ENCODE measurements at regions not wholly inside any gene's neighbourhood (a gene's known extent, or its start where the extent isn't known, plus 50 kb on each side); places are given as distances from the start of the nearest gene placed in this dataset.

- no peak for DNase-seq (ENCODE audit: low read depth, low spot score)
Measured at GRCh38 chr18:60663060-60663989, 290.8 kb upstream of the MC4R start.

- no peak for DNase-seq (ENCODE audit: low read depth, low spot score)
Measured at GRCh38 chr18:60664736-60665135, 292.2 kb upstream of the MC4R start.

- no peak for DNase-seq (ENCODE audit: low read depth, low spot score)
Measured at GRCh38 chr18:60667016-60667415, 294.4 kb upstream of the MC4R start.

DNA sequence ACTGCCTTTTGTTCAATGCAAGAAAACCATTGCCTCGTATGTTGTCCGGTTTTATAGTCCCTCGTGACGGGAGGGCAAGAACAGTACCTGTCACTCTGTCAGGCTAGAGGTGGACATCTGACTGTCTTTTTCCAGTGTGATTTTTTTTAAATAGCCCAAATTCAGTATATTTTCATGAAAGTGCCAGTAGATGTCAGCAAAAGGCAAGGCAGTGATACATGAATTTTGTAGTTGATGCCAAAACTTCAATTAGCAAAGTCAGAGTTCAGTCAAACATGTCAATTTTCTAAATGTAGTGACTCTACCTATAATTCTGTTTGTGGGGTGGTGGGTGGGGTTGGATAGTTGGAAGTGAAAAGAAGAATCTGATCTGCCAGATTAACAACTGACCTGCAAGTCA, 296.0 kb upstream of the MC4R start:
- no peak for DNase-seq (ENCODE audit: low read depth, low spot score)

GRCh38 chr18:60669938-60670337, 297.4 kb upstream of the MC4R start:
- DNase-seq (ENCODE audit: low read depth, low spot score): no peak

GRCh38 chr18:60671021-60671420, 298.4 kb upstream of the MC4R start:
- DNase-seq (ENCODE audit: low read depth, low spot score): no peak

DNA sequence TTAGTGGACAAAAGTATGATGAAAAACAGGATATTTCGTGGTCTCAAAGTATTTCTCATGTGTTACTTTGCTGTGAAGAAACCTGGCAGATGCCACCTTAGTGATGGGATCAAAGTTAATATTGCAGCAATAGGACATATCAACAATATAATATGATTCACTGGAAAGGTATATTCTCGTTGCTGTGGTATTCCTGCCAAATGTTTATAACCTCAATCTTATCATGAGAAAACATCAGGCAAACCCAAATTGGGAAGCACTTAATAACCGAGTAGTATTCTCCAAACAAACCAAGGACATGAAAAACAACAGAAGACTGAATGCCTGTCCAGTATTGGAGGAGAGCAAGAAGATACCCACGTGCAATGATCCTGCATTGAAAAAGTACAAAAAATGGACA, 302.6 kb upstream of the MC4R start:
- no peak for DNase-seq (ENCODE audit: low read depth, low spot score)

DNA sequence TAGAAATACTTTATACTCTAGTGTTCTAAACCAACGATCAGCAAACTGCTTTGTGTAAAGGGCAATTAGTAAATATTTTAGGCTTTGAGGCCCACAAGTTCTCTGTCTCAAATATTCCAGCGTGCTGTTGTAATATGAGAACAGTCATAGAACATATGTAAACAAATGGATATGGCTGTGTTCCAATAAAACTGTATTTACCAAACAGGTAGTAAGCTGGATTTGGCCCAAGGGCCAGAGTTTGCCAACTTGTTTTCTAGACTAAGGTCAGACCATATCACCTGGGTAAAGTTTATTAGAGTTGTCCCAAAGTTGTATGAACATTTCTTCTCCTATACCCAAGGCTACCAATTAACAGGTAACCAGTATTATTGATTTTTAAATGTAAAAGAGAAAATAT, 303.2 kb upstream of the MC4R start:
- DNase-seq (ENCODE audit: low read depth, low spot score): no peak

DNA sequence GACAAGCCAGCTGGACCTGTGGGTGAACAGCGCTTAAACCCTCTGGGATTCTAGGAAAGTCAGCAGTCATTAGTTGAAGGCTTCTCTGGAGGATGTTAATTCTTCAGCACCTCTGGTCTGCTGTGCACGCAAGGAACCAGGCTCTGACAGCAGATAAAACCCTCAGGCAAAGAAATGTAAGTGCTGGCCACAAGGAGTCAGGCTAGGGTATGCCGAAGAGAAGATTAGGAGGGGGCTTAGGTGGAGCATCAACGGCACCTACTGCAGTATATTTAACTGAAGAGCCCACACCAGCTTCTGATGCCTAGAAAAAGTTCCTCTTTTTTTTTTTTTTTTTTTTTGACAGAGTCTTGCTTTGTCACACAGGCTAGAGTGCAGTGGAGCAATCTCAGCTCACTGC, 304.2 kb upstream of the MC4R start:
- no peak for DNase-seq (ENCODE audit: low read depth, low spot score)

DNA sequence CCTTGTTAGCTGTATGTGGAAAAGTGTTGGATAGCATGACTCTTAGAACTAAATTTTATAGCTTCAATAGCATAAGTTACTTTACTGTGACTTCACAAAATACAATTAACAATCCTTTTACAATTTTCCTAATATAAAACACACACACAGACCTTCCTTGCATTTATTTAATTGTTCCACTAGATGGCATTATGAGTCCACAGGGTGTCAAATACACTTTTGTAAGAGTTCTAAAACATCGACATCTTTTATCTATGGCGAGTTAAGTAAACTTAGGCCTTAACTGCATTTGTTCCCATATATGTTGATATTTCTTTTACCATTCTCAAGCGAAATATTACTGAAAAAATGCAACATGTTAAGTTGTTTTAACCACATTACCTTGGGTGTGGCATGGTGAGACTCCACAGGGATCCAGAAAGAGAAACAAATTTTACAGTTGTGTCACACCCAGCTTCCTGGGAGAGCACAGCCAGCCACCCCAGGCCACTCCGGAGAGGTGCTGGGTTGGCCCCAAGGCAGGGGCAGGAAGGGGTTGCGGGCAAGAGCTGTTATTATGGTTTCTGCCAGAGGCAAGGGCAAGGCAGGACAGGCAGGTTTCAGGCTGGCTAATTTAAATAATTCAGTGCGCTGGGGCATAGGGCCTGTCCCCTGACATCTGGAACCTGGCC, 312.4 kb upstream of the MC4R start:
- no peak for DNase-seq (ENCODE audit: low read depth, low spot score)

DNA sequence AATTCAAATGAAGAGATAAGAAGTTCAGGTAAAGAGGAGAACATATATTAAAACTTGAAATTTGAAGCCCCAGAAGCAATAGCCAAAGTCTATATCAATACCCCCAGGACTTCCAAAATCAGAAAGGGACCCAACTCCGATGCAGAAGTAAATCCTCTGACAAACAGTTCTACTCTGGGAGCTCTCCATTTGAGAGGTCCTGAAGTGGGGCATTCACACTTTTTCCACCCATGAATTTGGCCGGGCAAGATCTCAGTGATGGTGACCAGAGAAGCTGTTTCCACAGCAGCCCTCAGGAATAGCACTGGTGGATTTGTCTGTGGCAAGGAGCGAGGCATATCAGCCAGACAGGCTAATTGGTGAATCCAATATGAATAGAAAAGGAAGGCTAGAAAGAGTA, 313.6 kb upstream of the MC4R start:
- DNase-seq (ENCODE audit: low read depth, low spot score): no peak

DNA sequence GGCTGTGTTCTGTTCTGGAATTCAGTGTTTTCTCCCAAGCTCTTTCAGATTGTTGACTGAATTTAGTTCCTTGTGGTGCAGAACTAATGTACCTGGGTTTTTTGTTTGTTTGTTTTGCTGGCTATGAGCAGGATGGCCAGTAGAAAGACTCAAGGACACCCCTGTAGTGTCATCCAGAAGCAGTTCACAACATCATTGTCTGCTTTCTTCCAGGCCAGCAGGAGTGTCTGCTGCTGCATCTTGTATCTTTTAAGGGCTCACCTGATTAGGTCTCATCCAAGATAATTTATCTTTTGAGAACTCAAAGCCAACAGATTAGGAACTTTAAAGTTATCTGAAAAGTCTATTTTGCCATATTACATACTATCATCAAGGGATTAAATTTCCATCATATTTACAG, 318.5 kb upstream of the MC4R start:
- DNase-seq (ENCODE audit: low read depth, low spot score): no peak

DNA sequence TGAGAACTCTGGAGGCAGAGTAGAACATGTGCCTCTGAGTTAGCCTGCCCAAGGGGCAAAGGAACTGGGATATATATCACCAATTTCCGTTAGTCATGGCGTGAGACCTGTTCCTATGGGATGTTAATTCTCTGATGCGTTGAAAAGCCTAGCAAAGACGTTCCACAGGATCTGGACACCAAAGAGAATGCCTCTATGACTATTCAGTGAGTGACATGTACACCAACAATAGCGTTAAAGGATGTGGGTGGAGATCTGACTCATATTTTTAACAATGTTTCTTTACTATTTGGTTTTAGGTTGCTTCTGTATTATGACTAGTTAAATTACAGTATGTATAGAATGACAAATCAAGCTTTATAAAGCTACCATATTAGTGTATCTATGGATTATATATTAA, 320.9 kb upstream of the MC4R start:
- no peak for DNase-seq (ENCODE audit: low read depth, low spot score)

DNA sequence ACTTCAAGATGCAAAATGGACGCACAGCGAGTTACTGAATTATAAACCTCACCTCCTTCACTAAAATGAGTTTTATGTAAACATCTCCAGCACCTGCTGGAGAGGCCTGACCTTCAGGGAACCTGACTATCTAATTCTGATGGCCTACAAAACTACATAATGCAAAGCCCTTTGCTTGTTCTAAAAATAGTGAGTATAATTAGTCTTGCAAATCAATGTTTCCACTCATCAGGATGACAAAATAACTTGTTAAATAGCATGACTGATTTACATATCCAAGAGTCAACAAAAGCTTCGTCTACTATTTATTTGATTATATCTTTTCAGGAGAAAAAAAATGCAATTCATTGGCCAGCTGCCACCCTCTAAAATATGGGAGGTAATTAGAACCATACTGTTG, 326.3 kb upstream of the MC4R start:
- no peak for DNase-seq (ENCODE audit: low read depth, low spot score)

DNA sequence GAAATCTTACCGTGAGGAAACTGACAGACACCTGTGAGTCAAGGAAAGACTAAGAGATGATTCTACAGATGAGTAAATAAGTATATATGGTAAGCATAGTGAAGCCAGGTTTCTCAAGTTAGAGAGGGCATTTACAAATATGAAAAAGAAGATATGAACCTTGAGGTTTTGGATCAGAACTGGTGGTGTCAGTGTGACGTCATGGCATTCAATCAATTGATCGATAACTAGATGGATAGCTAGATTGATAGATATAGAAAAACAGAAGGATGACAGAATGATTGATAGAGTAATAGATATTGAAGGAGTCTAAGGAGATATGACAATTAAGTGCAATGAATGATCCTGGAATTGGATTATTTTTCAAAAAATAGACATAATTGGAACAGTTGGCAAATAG, 350.2 kb upstream of the MC4R start:
- no peak for DNase-seq (ENCODE audit: low read depth, low spot score)

GRCh38 chr18:60732143-60732542, 359.6 kb upstream of the MC4R start:
- DNase-seq (ENCODE audit: low read depth, low spot score): no peak

DNA sequence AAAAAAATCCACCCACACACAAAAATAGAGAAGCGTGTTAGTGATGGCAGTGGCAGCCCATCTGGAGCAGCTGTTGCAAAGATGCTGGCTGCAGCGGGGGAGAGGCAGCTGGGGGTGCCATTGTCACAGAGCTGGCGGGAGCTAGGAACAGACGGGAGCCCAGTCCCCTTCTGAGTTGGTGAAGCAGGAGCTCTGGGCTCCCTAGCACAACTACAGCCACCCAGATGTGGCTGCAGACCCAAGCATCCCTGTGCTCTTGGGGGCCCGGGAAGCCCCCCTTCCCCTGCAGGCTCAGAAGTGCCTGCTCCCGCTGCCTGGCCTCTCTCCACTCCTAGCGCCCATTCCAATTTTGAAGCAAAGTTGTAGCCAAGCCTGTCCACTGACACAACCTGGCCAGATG, 366.6 kb upstream of the MC4R start:
- no peak for DNase-seq (ENCODE audit: low read depth, low spot score)

DNA sequence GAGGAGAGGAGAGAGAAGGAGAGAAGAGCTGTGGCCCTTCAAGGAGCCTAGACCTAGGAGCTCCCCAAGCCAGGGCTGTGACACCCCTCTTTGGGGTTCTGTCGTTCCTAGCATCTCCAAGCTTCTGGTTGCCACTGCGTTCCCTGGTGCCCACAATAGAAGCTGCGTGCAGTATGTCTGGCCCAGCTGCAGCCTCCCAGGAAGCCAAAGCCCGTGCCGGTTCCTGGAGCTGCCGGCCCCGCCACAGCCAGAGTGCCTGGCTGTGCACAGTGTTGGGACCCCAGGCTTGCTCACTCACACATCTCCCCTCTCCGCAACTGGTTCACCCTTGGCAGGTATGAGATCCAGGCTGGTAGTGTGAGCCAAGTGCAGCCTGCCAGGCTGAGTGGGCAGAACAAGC, 367.7 kb upstream of the MC4R start:
- no peak for DNase-seq (ENCODE audit: low read depth, low spot score)

- DNase-seq (ENCODE audit: low read depth, low spot score): no peak
Measured at GRCh38 chr18:60746491-60746890, 373.9 kb upstream of the MC4R start.

GRCh38 chr18:60746919-60747318, 374.3 kb upstream of the MC4R start:
- DNase-seq (ENCODE audit: low read depth, low spot score): no peak

- DNase-seq (ENCODE audit: low read depth, low spot score): no peak
Measured at GRCh38 chr18:60753753-60754152, 381.2 kb upstream of the MC4R start.

- DNase-seq (ENCODE audit: low read depth, low spot score): no peak
Measured at GRCh38 chr18:60754413-60755009, 381.9 kb upstream of the MC4R start.

DNA sequence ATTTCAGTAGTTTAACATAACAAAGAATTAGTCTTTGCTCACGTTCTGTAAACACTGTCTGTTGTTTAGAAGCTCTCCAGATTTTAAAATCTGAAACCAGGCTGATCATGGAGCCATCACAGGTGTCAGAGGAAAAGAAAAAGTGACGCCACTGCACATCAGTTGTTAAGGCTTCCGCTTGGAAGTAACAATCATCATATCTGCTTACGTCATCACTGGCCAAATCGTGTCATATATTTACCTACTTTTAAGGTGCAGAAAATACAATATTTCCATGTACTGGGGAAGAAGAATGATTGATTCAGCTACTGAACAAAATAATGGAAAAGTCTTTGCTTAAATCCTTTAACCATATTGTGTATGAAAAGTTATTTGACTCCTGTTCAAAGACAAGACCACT, 382.6 kb upstream of the MC4R start:
- no peak for DNase-seq (ENCODE audit: low read depth, low spot score)

Data from smooth muscle cell of the brain vasculature (primary cell).